GM19043 (cell line): ENCODE measurements at regions not wholly inside any gene's neighbourhood (a gene's known extent, or its start where the extent isn't known, plus 50 kb on each side); places are given as distances from the start of the nearest gene placed in this dataset.
"Not testable (repeated sequence)": the region's sequence is repeated elsewhere in the genome, so short reads cannot be mapped to it uniquely, and the experiment has no call there.

Experiments used
- ATAC-seq: cut with Tn5 transposase; IDR thresholded peaks from one replicate; pipeline ENCODE4 v1.9.1; 2021; ENCODE audit warnings: low read depth; ENCODE audit not compliant: unreplicated experiment

DNA sequence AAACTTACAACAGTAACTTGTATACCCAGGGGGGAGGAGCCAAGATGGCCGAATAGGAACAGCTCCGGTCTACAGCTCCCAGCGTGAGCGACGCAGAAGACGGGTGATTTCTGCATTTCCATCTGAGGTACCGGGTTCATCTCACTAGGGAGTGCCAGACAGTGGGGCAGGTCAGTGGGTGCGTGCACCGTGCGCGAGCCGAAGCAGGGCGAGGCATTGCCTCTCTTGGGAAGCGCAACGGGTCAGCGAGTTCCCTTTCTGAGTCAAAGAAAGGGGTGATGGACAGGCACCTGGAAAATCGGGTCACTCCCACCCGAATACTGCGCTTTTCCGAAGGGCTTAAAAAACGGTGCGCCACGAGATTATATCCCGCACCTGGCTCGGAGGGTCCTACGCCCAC is 278.8 kb downstream of the FAM47B start:
- ATAC-seq: not testable (repeated sequence)

DNA sequence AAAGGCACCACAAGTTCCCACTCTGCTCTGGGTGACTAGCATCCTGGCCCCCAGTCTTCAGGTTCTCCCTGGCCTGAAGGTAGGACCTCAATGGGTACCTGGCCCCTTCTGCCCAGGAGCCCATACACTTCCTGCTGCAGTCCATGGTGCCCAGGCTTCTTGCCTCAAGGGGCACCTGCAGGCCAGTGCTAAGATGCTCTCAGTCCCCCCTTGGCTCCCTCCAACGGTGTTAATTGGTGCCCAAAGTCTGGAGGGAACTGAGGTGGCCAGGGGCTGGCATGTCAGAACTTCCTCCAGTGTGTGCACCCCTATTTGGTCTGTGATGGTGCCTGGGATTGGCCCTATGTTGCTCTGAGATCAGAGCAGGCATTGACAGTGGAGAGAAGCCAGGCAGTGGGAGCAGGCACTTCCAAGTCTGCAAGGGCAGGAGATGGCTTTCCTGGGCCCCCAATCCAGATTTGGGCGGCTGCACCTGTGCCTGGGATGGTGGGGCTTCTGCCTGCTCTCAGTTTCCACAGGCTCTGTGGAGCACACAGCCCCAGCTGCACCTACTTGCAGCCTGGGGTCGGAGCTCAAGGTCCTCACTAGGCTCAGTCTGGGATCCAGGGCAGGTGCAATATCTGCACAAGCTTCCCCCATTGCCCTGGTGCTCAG is 301.6 kb downstream of the FAM47B start:
- ATAC-seq: no peak

GRCh38 chrX:35244796-35245508 is 302.4 kb downstream of the FAM47B start:
- no peak for ATAC-seq

DNA sequence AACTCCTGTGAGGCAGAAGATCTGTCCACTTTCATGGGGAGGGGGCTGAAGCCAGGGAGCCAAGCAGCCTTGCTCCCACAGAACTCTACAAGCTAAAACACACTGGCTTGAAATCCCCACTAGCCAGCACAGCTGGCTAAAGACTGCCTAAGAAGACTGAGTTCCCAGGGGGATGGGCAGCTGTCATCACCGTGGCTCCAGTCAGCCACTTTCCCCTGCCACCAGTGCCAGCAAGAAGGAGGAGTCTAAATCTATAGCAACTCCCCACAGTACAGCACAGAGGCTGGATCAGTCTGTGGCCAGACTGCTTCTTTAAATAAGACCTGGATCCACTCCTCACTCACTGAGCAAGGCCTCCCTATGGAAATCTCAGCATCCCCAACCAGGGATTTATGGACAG is 308.6 kb downstream of the FAM47B start:
- ATAC-seq: no peak

GRCh38 chrX:35276115-35276514 is 333.5 kb downstream of the FAM47B start:
- ATAC-seq: no peak

- ATAC-seq: no peak
These were observed 342.8 kb downstream of the FAM47B start for GRCh38 chrX:35285289-35285962.

DNA sequence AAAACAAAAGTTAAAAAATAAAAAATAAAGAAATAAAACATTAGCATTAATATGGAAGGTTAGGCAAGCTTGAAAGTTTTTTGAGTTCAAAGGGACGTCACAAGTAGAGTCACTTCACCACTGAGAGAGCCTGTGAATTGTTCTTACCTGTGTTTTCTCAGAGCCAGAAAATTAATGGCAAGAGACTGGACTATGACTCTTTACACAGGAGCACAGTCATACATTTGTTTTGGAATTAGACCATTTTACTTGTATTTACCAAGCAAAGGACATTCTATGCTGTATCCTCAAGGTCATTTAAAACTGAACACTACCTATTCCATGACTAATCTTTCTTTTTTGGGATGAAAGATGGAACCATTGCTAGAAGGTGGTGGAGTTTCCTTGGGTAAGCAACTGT is 346.1 kb downstream of the FAM47B start:
- no peak for ATAC-seq

DNA sequence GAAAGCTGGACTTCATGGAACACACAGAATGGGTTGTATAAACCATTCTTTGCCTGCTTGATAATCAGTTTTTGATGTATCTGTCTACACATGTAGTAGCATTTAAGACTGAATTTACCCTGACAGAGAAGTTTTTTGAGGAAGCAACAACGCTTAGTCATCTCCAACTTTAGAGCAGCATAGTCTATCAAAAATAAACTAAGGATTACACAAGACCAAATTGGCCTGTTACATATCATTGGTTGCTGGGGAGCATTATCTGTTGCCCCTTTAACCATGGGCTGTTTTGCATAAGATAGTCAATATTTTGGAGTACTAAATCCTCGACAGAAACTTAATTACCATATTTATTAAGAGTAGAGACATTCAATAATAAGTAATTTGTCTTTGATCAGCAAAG is 347.4 kb downstream of the FAM47B start:
- no peak for ATAC-seq

- no peak for ATAC-seq
These were observed 348.4 kb downstream of the FAM47B start for GRCh38 chrX:35291013-35291412.

DNA sequence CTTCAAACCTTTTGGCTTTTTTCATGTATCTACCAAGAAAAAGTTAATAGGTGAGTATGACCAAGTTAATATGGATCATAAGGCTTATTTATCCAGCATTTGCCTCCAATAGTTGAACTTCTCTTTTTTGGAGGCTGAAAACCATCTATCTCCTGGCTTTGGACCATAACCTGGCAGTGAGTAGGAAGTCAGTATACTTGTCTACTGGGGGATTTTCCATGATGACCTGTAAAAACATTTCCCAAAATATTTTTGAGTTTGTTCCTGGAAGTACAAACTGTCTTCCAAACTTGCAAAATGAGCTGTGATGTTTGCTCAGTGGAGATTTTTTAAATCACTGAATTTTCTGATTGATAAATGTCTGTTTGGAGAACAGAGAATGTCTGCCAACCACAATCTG is 349.9 kb downstream of the FAM47B start:
- ATAC-seq: no peak

- ATAC-seq: not testable (repeated sequence)
These were observed 362.4 kb downstream of the FAM47B start for GRCh38 chrX:35305037-35305436.

- ATAC-seq: no peak
These were observed 397.2 kb downstream of the FAM47B start for GRCh38 chrX:35339796-35340195.

DNA sequence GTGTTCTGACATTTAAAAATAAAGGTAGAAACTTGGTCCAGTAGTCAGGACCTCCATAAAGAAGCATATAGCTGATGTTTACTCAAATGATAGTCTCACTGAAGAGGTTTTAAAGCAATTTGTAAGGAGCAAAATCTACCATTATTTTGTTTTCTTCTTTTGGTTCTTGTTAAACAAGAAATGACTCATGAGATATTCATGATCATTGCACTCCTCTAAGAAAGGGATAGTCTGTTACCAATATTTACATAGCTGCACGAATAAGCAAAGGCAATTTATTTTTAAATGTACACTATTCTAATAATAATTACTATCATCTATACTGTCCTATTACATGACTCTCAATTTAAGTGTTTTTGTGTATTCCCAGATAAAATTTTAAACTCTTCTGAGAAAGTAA is 397.9 kb downstream of the FAM47B start:
- no peak for ATAC-seq

DNA sequence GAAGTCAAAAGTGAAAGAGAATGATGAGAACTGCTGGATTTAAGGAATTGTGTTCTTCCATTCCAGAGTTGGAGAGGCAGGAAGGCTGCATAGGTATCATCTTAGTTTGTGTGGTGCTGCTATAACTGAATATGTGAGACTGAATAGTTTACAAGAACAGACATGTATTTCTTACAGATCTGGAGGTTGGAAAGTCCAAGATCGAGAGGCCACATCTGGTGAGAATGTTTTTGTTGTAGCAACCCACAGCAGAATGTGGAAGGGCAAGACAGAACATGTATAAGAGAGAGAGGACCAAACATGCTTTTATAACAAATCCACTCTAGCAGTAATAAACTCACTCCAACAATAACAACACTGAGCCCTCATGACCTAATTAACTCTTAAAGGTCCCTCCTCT is 408.6 kb downstream of the FAM47B start:
- no peak for ATAC-seq

DNA sequence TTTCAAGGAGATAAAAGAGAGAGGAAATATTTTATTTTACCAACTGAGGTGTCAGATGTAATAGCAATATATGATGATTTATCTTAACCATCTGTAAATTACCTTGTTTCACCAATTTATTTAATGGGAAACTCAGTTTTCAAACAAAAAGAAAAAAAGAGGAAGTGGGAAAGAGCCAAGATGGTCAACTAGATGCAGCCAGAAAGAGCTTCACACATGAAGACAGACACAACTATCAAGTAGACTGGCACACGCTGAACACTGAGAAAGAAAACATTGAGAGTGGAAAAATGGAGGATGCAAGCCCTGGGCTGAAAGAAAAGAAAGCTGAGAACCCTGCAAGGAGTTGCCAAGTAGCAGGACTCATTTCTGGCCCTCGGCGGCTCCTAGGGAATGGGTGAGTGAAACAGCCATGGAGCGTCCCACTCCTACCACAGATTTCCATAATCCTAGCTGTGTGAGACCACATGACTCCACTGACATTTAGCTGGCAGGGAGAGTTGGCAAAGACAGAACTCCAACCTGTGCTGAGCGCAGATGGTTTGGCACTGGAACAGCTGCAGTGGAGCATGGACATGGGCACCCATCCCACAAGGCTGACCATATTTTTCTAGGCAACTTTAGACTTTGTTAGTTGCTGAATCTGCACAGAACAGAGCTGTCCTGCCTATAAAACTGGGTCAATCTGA is 409.3 kb downstream of the FAM47B start:
- ATAC-seq: no peak

DNA sequence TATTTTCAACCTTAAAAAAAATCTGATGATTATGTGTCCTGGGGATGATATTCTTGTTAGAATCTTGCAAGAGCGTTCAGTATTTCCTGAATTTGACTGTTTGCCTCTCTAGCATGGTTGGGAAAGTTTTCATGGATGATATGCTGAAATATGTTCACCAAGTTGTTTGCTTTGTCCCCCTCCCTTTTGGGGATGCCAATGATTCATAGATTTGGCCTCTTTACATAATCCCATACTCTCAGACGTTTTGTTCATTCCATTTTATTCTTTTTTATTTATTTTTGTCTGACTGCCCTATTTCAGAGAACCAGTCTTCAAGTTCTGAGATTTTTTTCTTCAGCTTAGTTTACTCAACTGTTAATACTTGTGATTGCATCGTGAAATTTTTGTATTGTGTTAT is 415.1 kb downstream of the FAM47B start:
- ATAC-seq: no peak

DNA sequence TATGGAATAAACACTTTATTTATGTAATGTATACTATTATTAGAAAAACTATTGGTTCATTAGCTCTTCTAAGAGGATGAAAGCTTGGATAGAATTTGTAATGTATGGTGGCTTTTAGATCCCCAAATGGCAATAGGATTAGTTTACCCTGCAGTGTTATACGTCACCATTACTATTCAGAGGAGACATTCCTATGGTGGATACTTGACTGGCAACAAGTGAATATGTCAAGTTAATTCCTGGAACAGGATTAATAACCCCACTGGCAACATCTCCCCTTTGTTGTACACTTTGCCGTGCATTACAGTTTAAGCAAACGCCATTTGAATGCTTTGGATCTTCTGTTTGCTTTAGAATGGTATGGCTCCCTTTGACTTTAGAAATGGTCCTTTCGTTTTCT is 420.3 kb downstream of the FAM47B start:
- ATAC-seq: no peak

- ATAC-seq: no peak
These were observed 424.0 kb upstream of the MAGEB16 start for GRCh38 chrX:35374116-35374515.

GRCh38 chrX:35380808-35381700 is 417.1 kb upstream of the MAGEB16 start:
- ATAC-seq: peak; percentile 67

DNA sequence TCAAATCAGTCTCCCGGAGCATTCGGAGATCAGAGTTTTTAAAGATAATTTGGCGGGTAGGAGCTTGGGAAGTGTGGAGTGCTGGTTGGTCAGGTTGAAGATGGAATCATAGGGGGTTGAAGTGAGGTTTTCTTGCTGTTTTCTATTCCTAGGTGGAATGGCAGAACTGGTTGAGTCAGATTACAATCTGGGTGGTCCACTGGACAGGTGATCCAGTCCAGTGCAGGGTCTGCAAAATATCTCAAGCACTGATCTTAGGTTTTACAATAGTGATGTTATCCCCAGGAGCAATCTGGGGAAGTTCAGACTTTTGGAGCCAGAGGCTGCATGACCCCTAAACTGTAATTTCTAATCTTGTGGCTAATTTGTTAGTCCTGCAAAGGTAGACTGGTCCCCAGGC is 416.4 kb upstream of the MAGEB16 start:
- not testable (repeated sequence) for ATAC-seq
